NCI-H128 (cell line): ENCODE measurements at regions not wholly inside any gene's neighbourhood (a gene's known extent, or its start where the extent isn't known, plus 50 kb on each side); places are given as distances from the start of the nearest gene placed in this dataset.
"Not testable (repeated sequence)": the region's sequence is repeated elsewhere in the genome, so short reads cannot be mapped to it uniquely, and the experiment has no call there.

Experiments
- DNase-seq: peaks from one replicate; lab custom pipeline; 2025; ENCODE audit not compliant: unreplicated experiment; lab: John Stamatoyannopoulos, UW

GRCh38 chr6:137798846-137799245, 68.2 kb upstream of the TNFAIP3 start:
- DNase-seq = no peak

GRCh38 chr6:137799950-137800568, 67.0 kb upstream of the TNFAIP3 start:
- DNase-seq = no peak

GRCh38 chr6:137800762-137801161, 66.3 kb upstream of the TNFAIP3 start:
- no peak for DNase-seq

DNA sequence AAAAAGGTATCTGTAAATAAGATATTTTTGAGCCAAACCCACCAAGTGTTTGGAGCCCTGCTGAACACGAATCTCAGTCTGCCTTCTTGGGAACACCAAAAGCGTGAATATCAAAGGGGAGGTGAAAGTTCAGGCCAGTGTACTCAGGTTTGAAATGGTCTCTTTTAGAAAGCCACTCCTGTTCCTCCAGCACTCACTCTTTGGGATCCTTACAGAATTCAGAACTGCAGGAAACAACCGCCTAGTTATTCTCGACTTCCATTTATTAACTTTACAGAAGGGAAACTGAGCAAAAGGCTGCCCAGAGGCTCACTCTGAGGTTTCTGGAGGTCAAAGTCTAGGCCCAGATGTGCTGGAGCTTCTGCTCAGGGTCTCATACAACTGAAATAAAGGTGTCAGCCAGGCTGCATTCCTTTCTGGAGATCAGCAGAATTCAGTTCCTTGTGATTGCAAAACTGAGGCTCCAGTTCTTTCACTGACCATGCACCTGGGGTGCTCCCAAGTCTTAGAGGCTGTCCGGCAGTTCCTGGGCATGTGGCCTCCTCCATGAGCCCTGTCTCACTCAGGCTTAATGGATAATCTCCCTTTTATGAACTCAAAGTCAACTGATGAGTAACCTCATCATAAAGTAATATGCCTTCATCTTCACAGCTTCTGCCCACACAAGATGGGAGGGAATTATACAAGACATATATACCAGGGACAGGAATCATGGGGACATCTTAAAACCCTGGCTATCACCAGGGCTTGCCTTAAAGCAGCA, 65.5 kb upstream of the TNFAIP3 start:
- no peak for DNase-seq

GRCh38 chr6:137802408-137803182, 64.5 kb upstream of the TNFAIP3 start:
- DNase-seq = no peak

- no peak for DNase-seq
These were observed 62.4 kb upstream of the TNFAIP3 start for GRCh38 chr6:137804637-137805036.

- no peak for DNase-seq
These were observed 61.4 kb upstream of the TNFAIP3 start for GRCh38 chr6:137805622-137806021.

- DNase-seq = no peak
These were observed 60.0 kb upstream of the TNFAIP3 start for GRCh38 chr6:137806914-137807682.

DNA sequence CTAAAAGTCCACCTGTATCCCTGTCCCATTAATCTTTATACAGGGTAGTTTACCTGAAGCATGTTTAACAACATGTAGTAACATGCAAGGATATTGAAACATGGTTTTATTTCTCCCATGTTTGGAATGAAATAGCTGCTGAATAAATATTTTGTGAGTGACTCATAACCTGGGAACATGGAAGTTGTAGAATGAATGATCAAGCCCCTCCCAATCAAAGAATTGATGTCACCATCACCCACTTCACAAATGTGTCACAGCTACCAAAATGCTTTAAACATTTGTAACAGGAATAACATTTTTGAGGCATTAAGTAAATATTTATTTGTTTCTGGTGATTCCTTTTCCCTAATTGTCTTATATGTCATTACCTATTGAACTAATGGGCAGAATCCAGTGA, 58.9 kb upstream of the TNFAIP3 start:
- DNase-seq = no peak

GRCh38 chr6:137808836-137809315, 58.2 kb upstream of the TNFAIP3 start:
- no peak for DNase-seq

DNA sequence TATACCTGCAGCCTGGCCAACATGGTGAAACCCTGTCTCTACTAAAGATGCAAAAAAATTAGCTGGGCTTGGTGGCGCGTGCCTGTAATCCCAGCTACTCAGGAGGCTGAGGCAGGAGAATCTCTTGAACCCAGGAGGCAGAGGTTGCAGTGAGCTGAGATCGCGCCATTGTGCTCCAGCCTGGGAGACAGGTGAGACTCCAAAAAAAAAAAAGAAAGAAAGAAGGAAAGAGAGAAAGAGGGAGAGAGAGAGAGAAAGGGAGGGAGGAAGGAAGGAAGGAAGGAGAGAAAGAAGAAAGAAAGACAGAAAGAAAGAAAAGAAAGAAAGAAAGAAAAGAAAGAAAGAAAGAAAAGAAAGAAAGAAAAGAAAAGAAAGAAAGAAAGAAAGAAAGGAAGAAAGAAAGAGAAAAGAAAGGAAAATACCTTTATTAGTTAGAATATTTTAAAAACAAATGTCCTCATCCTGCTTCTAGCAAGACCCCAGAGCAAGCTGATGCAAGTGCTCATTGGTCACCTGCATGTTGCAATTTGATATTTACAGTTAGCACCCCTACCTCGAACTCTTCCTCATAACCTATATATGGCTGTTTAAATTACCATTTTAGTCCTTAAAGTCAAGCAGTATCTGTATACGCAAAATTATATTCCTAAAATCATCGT, 57.0 kb upstream of the TNFAIP3 start:
- DNase-seq = not testable (repeated sequence)

DNA sequence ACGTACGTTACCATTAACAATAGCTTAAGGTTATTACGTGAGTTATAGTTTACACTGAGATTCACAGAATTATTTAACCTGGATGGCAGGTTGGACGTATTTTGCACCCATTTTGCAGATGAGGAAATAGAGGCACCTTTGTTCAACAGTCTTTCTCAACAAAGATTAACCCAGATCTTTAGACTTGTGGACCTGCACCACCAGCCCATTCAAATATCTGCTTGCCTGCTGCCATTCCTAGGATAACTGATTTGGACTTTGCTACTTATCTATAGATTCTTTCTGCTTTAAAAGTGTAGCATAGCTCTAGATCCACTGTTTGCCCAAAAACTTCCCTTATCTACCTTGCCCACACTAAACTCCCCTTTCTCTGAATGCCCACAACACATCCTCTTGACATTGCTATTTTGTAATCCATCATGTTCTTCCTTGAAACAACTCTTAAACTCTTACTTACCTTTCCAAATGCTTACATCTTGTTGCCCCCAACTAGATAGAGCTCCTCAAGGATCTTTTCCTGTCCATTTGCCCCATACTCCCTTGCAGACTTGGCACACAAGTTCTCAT, 56.4 kb upstream of the TNFAIP3 start:
- DNase-seq = no peak

DNA sequence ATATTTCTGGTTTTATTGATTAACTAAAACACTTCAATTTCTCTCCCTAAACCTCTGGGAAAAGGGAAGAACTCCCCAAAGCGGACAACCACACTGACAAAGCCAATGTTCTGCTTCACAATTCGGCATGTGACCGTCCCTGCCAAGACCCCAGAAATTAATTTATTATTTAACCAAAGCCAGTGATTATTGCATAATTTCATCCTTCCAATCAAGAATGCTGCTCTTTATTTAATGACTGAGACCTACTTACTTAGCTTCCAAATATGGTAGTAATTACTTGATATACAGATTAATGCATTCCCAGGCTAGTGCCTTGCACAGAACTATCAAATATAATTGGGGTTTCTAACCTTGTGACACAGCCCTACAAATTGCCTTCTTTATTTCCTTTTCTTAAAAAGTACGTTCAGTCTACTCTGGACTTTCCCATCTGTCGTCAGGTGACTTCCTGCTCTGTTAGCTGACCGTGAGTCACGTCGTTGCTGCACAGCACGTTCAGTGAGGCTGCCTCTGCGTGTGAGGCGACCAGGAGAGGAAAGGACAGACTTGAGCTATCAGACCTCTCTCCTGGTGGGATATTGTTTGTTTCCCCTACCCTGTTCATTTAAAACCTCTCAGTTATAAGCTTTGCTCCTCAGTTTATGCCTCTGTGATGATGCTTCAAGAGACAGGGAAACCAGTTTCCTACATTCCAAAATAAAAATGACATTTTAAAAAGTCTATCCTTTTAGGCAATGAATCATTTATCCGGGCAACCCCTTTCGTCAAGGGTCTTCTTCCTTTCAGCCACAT, 55.7 kb upstream of the TNFAIP3 start:
- no peak for DNase-seq

- no peak for DNase-seq
These were observed 55.0 kb upstream of the TNFAIP3 start for GRCh38 chr6:137811916-137812553.

GRCh38 chr6:137813308-137813970, 53.6 kb upstream of the TNFAIP3 start:
- no peak for DNase-seq

- not testable (repeated sequence) for DNase-seq
These were observed 53.0 kb upstream of the TNFAIP3 start for GRCh38 chr6:137814030-137814429.

DNA sequence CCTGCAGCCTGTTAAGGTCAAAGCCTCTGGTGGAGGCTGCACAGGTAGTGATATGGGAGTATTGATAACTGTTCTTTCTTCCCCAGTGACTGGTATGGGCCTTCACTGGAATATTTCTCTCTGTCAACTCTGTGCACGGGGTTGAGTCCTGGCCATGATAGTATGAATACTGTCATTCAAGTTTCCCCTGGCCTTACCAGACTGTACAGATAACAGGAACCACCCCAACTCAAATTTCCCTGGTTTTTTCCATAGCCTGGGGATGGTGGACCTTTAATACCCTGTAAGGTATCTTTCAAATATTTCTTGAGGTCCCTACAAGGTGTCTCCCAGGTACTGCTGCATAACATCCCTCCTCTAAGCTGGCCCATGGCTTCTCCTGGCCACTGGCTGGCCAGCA, 51.4 kb upstream of the TNFAIP3 start:
- DNase-seq = no peak

DNA sequence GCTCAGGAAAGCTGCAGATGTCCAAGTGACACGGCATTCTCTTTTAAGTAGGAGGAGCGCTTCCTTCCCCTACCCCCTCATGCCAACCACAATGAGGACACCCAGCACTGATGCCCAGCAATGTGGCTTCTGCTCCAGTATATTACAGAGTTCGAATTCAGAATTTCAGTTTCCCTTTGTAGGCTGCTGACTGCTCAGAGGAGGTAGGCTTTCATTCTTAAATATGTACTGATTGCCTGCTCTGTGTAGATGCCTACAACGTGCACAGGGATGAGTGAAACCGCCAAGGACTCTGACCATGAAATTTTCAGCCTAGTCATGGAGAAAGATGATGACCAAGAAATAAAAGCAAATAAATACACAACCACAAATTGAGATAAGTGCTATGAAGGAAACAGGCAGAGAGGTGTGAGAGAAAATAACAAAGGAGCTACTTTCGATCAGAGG, 50.9 kb upstream of the TNFAIP3 start:
- DNase-seq = no peak
